Tibial nerve (tissue), 3 donors: ENCODE measurements at regions not wholly inside any gene's neighbourhood (a gene's known extent, or its start where the extent isn't known, plus 50 kb on each side); places are given as distances from the start of the nearest gene placed in this dataset.

Source experiments
- POLR2A ChIP-seq, 2 donors: fragments of 450-650 bp; IDR thresholded peaks; one replicate each; pipeline ENCODE4 v1.6.1; 2017; ENCODE audit warnings: antibody characterized with exemption in 2 of 2, mild to moderate bottlenecking in 2 of 2, moderate library complexity in 2 of 2
- TF ChIP-seq, protein P1 (sequence below), 5 experiments: fragments of 200-600 bp in 3 of 5; fragments of 450-650 bp in 2 of 5; sonication (generic) in 3 of 5; IDR thresholded peaks; one replicate each; pipeline ENCODE4 v1.5.1; 2016 to 2019; ENCODE audit warnings: antibody characterized with exemption in 5 of 5, mild to moderate bottlenecking in 3 of 5, moderate library complexity in 2 of 5

DNA sequence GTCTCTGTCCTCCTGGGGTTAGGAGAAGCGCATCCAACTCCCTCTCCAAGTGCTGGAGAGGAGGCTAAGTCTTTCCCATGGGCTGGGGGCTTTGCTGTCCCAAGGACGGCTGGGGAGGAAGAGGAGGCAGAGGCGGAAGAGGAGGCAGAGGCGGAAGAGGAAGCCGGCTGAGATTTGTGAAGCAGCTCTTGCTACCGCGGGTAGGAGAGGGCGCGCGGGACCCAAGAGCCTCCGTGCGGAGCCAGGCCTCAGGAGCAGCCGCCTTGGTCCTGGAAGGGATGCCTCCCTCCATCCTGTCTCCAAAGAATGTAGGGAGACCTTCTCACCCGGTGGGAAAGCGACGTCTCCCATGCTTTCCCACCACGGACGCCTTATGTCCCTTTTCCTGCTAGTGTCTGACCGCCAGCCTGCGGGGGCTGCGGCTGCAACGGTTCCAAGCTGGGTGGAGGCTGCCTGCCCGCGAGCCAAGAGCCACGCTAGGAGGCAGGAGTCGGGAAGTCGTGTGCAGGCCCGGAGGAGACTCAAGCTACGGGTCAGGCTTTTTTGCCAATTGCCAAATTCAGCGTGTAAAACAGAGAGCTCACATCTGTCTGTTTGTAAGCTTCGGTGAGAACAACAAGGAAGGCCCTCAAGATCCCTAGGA, 320.3 kb downstream of the FAM72C start:
- TF ChIP-seq POLR2A (IDR thresholded peaks at IDR 0.05) = no peak
- TF ChIP-seq, protein P1, sequence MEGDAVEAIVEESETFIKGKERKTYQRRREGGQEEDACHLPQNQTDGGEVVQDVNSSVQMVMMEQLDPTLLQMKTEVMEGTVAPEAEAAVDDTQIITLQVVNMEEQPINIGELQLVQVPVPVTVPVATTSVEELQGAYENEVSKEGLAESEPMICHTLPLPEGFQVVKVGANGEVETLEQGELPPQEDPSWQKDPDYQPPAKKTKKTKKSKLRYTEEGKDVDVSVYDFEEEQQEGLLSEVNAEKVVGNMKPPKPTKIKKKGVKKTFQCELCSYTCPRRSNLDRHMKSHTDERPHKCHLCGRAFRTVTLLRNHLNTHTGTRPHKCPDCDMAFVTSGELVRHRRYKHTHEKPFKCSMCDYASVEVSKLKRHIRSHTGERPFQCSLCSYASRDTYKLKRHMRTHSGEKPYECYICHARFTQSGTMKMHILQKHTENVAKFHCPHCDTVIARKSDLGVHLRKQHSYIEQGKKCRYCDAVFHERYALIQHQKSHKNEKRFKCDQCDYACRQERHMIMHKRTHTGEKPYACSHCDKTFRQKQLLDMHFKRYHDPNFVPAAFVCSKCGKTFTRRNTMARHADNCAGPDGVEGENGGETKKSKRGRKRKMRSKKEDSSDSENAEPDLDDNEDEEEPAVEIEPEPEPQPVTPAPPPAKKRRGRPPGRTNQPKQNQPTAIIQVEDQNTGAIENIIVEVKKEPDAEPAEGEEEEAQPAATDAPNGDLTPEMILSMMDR (IDR thresholded peaks at IDR 0.05) = no peak
